Erythroblast (primary cell): ENCODE measurements at regions not wholly inside any gene's neighbourhood (a gene's known extent, or its start where the extent isn't known, plus 50 kb on each side); places are given as distances from the start of the nearest gene placed in this dataset.
"Not testable (repeated sequence)": the region's sequence is repeated elsewhere in the genome, so short reads cannot be mapped to it uniquely, and the experiment has no call there.

ENCODE experiments used
- DNase-seq, 2 experiments: peaks; one replicate each; lab custom pipeline; 2025; lab: John Stamatoyannopoulos, UW
- GATA1 ChIP-seq: IDR thresholded peaks from 2 replicates; pipeline ENCODE4 v1.6.1; 2011; ENCODE audit warnings: low read depth, mild to moderate bottlenecking, control low read depth, low read length, moderate library complexity
- POLR2A ChIP-seq: IDR thresholded peaks from 2 replicates; pipeline ENCODE4 v1.6.1; 2011; ENCODE audit warnings: mild to moderate bottlenecking, low read length

DNA sequence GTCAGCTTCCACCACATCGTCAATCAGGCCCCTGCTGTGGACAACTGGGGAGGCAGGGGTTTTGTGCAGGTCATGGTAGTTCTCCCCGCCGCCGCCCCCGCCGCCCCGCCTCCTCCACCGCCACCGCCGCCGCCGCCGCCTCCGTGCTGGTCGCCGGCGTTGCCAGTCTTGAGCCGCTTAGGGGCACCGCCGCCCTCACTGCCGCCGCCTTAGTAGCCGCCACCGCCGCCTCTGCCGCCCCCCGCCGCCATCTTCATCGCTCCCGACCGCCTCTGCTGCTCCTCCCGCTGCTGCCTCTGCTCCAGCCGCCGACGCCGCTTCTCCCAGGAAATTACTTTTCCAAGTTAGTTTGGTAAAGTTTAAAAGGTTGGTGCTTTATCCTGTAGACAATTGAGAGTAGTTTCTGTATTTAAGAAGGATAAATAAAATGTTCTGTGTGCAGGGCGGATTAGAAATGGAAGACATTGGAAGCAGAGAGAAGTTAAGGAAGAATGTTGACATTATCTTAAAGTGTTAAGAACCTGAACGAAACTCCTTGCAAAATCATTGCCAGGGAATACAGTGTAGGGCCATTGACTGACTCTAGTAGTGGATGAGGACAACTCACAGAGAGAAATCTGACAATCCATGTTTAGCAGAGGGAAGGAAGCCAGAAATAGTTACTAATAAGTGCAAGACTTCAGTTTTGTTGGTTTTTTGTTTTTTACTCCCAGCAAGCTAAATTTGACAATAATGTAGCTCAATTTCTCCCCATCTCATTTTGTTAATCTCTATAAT is 53.0 kb upstream of the GOLGA8A start:
- no peak for DNase-seq
- TF ChIP-seq POLR2A (no peak), GATA1 (no peak)

DNA sequence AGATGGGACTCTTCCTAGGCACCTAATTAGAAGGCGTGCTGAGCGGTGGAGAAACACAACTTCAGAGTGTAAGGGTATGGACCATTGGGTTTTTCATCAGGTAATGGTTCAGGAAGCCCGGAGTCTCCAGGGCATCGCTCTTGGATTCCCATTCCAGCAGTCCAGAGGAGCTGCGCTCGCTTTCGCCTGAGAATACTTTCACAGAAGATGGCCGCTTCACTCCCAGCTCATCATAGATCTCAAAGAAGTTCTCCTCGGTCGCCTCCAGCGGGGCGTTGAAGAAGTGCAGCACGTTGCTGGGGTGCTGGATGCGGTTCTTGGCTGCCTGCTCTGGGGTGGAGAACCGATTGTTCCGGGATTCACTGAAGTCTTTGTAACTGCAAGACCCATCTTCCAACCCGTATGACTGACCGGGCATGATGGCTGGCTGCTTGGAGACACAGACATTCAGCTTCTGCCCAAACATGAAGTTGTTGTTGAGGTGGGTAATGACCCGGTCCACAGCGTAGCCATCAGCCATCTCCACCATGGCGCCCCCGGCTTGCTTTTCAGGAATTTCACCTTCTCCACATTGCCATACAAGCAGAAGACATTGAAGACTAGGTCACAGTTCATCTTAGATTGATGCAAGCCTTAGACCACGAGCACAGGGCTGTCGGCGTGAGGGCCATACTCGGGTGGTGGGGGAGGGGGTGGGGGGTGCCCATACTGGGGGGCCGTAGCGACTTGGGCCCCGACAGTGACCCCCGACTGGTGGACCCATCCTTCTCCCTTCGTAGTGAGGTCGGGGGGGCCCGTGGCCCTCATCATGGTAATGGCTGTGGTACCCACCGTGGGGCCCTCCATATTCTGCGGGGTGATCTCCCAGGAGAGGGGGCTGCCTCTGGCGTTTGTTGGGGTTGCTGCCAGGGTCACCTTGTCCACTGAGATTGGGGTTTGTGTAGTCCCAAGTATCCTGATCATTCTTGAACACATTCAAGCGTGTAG is 51.7 kb upstream of the GOLGA8A start:
- not testable (repeated sequence) for DNase-seq
